Tongue (tissue), 1 donor: ENCODE measurements at regions not wholly inside any gene's neighbourhood (a gene's known extent, or its start where the extent isn't known, plus 50 kb on each side); places are given as distances from the start of the nearest gene placed in this dataset.

Experiments used
- DNase-seq: peaks from one replicate; pipeline ENCODE4 v3.0.0-alpha.2; 2015

DNA sequence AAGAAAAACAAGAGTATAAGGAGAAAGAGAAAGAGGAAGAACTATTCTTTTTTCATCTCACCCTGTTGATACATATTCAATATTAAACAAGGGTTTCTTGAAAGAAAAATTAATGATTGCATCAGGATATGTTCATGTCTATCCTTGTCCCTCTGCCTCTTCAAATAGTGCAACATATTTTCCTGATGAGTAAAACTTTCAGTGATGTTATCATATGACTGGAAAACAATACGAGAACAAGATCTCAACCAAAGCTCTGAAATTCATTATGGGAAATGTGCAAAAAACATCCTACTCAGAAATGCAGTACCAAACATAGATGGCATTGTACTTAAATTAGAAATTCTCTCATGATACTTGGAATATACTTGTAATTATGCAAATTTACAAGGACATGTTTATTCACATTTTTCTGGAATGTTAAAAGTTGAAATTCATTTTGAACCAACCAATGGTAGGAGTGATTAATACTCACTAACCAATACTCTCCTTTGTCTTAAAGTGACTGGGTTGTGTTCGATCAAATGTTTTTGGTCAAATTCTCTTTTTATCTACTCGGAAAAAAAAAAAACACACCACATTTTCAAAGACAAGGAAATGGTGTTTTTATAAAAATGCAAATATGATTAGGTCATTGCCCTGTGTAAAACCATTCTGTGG, 148.9 kb upstream of the GULP1 start:
- no peak for DNase-seq

DNA sequence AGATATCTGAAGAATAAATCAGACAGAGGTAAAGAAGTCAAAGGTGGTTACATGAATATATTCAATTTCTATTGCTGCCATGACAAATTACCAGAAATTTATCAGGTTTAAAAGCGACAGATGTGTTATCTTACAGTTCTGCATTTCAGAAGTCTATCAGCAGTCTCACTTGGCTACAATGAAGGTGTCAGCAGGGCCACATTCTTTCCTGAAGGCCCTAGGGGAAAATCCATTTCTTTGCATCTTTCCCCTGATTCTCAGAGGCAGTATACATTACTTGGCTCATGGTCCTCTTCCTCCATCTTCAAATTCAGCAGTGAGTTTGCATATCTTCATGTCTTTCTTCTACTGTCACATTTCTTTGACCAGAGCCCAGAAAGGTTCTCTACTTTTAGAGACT, 145.8 kb upstream of the GULP1 start:
- DNase-seq: no peak

DNA sequence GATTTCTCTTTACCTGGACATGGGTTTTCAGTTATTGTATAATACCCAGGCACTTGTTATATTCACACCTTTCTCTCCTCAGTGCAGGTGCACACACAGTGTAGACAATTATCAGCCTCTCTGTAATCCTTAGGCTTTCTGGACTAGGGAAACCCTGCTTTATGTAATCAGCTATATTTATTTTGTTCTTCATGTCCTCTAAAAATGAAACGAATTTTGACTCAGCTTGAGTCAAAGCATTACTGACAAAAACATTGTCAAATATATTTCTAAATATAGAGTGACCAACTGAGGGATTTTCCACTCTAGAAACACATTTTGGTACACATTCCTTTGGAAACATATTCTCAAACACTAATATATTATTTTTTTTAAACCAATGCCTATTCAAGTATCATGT, 144.8 kb upstream of the GULP1 start:
- DNase-seq: no peak

DNA sequence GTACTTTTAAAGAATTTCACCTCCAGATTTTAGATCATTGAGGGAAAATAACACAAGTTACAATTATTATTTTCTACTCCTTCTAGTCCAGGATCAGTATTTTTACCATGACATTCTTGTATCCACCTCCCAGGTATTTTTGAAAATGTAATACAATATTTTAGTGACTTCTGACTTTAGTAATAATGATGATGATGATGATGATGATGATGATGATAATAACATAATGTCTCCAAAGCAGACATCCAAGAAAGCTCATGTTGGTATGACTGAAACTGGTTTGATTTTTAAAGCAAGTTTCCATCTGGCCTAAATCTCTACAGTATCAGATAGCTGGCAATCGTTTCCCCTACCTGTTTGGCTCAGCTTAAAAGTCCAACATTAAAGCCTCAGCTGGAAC, 140.0 kb upstream of the GULP1 start:
- DNase-seq: no peak

DNA sequence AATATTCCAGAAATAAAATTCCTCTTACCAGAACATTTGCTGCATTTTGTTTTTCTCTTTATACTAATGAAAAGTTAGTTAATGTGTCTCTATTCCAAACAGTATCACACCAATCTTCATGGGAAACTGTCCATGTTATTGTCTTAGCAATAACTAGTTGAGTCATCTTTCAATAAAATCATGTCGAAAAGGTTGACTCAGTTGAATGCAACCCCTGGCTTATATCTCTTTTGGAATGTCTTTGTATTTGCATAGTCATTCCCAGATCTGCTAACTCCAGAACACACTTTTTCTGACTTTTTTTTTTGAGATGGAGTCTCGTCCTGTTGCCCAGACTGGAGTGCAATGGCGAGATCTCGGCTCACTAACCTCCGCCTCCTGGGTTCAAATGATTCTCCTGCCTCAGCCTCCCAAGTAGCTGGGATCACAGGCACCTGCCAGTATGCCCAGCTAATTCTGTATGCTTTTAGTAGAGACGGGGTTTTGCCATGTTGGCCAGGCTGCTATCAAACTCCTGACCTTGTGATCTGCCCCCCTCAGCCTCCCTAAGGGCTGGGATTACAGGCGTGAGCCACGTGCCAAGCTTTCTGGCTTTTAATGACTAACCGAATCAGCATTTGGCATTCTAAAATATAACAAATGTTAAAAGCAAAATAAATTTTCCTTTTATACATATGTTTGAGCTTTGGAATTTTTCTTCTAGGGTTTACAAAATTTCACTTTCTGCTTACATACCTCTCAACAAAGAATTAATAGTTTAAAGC, 133.2 kb upstream of the GULP1 start:
- no peak for DNase-seq

DNA sequence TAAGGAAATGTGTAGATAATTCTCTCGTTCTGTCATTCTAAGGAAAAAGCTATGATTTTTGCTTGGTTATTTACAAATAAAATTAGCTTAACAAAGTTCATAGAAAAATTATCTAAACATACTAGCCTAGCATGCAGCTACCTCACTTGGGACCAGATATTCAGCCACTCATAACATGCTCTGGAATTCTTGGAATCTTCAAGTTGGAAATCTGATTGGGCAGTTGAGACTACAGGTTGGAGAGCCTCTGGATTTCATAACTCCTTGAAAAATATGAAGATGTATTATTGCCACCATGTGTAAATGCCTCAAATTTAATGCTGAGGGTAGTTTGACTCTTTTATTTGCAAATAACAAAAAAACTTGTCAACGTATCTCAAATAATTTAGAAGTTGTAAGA, 132.2 kb upstream of the GULP1 start:
- no peak for DNase-seq

DNA sequence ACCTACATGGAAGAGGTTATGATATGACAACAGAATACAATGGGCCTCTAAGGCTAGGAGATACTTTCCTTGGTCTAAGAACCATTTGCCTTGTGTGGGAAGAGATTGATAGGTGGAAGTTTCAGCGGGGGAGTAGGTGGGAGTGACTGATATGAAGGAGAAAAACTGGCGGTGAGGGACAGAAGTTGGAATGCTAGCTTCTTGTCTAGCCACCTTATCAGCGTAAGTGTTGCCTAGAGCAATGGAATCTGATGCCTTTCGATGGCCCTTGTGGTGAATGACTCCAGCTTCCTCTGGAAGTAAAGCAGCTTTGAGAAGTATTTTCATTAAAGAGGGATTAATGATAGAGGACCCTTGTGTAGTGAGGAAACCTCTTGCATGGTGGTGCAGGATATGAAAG, 121.3 kb upstream of the GULP1 start:
- no peak for DNase-seq

DNA sequence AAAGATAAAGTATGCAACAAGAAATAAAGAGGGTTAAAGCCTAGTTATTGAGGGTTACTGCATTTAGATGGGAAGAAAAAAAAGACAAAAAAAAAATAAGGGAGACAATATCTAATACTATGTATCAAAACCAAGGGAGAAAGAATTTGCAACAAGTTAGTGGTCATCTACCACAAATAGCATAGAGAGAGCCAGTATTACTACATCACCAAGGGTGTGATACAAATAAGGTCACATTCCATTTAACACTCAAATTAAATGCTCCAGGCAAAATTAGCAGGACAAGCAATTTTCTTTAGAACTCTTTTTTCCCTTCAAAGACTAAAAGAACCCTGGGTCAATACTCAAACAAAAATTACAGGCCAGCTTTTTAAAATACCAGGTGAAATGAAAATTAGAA, 115.1 kb upstream of the GULP1 start:
- DNase-seq: no peak

DNA sequence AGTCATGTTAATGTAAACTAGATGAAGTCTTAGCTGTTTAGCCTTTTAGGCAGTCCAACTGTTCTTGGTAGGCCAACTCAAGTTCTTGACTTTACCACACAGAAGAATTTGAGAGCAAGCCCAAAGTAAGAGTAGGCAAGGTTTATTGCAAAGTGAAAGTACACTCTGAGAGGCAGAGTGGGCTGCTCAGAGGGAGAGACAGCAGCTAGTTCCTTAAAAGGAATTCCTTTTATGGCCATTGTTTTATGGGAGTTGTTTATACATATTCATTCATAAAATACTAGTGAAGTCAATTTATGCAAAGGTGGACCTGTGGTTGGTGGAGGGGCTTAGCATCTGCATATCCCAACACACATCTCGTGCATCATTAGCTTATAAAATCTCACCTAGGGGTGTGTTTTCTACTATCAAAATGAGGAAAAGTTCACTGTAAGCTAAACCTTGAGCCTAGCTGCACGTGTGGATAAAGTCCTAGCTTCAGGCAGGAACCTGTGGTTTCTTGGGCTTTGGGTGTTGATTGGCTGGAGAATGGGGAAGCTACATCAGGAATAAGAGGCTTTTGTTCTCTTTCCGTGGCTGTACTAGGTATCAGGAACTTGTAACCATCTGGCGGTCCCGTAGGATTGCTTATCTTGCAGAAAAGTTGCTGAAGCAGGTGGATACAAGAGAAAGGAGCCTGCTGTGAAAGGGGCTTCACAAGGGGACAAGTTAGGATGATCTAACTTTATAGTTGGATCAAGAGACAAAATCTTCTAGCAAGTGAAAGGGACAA, 110.4 kb upstream of the GULP1 start:
- DNase-seq: no peak

DNA sequence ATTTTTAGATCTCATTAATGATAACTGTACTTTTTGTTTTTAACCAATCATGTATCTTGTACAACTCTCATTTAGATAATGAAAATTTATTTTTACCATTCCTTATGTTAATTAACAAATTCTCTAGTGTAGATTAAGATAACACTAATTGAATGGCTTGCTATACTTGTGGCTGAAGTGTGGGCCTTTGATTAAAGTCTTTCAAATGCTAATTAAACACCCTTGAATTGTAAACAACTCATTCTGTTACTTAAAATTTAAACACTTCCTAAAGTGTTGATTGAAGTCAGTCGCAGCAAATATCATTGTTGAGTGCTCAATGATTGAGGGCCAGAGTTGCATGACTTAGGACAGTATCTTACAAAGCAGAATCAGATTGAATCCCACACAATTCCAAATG, 109.8 kb upstream of the GULP1 start:
- no peak for DNase-seq

DNA sequence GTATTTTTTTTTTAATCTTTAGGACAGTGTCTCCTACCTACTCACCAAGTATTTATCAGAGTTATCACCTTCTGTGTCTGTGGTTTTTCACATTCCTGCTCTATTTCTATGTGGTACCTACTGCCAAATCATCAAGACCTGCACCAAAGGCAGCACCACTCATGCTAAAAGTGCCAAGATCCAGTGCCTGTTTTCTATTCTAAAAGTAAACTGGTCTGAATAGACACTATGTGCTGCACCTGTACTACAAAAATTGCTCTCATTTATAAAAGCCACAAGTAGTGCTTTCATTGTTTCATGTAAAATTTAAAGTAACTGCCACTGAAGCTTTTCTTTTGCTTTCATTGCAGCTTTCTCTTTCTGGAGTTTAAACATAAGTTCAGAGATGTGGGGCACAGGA, 103.9 kb upstream of the GULP1 start:
- no peak for DNase-seq

DNA sequence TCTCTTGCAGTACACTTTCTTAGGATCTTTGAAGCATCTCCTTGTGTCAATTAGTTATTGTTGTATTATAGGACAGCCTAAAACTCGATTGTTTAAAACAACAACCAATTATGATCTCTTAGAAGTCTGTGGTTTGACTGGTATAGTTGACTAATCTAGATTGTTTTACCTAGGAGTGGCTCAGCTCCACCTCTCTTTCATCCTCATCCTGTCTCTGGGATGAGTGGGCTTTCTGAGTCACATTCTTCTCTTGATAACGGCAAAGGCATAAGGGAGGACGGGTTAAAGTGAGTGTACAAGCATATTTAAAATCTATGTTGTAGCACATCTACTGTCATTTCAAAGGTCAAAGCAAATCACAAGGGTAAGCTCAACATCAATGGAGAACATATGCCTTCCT, 102.3 kb upstream of the GULP1 start:
- DNase-seq: no peak

DNA sequence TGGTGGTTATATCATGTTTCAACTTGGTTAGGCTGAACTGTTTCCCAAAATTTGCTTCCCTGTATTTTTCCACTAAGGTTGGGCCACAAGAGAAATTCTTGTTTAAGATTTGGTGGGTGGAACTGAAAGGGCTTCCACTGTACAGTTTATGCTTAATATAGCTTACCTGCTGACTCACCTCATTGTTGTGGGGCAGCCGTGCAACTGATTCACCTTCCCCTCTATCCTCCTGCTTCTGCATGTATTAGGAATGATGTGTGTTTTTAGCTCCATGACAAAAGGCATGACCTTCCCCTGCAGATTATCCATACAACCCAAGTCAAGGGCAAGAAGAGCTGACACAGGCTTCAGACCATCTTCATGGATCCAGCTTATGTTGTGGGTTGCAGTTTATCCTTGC, 98.4 kb upstream of the GULP1 start:
- DNase-seq: no peak

DNA sequence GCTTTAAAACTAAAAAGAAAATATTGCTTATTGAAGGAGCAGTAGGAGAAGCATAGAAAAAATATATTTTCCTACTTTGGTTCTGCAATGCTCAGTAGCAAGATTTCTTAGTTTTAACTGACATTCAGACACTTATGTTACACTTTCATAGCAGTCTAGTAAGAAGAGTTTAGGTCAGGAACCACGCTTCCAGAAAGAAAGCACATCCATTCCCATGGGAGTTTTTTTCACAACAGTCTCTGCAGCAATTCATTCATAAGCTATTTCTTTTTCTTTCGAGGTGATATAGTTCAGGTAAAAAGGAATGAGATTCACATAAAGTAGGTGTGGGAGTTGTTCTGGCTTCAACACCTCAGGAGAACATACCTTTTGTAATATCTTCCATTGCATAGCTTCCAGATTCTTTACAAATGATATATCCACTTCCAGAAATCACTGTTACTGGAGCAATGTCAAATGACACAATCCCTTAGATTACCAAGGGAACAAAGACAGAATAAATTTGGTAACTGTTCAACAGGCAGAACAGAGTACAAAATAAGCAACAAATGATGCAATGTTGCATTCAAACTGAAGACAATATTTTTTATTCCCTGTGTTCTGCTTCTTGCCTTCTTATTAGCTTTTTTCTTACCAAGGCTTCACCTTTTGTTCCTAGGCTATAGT, 95.2 kb upstream of the GULP1 start:
- peak; percentile 9 for DNase-seq

DNA sequence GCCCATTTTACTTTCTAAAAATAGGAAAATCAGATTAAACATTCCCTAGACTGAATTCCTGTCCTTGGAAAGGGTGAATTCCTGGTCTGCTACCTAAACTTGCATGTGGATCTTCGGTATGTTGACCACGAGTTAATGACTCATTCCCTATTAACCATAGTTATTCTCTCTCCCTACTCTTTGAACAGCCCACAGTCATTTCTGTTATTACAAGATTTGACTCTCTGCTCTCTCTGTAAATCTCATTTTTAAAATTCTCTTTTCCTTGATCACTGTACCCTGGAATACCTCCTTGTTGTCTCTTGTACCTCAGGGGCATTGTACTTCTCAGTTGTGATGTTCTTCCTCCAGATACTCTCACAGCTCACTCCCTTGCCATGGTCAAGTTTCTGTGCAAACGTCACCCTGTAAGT, 92.0 kb upstream of the GULP1 start:
- no peak for DNase-seq

DNA sequence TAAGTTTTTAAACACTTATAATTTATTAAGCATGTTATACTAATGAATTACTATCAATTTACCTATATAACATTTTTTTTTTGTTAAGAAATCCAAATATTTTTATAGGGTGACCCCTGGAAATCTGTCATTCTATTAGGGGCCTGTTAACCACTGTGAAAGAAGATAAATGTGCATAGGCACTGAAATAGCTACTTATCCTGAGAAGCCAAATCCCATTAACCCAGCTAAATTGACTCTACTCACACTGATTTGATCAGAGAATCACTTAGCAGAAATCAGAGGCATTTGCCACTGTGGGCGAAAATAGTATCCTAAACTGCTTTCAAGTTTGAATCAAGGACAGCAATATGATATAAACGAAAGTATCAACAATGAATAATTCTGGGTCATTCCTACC, 90.0 kb upstream of the GULP1 start:
- no peak for DNase-seq

DNA sequence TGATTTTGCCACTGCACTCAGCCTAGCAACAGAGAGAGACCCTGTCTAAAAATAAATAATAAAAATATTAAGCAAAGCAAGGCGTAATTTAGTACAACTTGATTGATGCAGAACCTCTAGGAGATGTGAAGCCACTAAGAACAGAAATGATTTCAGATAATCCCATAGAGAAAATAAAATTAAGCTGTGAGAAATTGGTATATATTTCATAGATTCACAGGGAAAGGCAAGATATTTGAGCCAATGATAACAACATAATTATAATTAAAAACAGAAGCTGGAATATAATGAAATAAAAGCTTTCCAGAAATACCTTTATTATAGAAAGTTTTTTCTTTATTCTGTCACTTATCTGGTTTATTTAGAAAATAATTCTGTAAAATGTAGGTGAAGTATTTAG, 88.9 kb upstream of the GULP1 start:
- no peak for DNase-seq

DNA sequence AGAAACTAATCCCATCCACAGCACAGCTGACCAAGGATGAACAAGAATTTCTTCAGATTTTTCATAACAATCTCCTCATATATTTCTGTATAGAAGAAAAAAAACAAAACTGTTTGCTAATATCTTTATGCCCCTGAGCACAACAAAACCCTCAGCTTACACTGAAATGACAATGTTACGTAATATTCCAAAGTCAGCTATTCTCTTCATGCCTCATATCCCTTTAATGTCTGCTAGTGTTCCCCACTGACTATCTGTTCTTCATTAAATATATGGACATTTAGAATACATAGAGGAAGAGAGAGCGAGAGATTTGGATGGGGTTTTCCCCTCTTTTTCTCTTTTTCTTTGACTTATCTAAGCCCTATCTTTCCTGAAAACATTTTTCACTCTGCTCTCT, 87.9 kb upstream of the GULP1 start:
- no peak for DNase-seq

DNA sequence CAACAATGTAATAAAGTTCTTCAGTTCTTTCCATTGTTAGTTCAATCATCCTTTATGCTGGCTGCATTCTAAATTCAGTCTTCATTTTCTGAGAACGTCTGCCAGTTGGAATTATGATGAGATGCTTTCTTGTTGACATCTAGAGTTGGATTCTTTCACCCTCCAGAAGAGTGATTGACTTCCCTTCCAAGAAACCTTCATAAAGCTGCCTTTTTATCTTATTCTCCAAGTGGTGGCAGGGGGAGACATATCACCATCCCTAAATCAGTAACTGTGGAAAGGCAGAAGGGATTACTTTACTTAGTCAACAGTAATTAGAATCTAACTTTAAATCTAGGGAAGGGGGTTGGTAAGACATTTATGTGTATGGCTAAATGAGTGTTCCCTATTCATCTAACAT, 86.8 kb upstream of the GULP1 start:
- no peak for DNase-seq

DNA sequence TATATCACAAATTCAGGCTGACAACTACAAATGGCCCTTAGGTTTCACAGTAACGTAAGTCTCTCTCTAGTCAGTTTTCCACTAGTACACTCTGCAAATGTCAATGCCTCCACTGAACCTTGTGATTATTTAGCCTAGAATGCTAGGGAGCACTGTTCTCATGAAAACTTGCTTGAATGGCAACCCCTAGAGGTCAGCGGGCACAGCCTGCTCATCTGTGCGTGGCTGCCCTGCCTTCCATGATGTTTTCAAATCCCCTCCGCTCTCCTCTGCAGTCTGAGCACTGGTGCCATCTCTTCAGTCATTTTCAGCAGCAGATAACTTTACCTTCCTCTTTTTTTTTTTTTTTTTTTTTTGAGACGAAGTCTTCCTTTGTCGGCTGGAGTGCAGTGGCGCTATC, 84.1 kb upstream of the GULP1 start:
- DNase-seq: no peak

DNA sequence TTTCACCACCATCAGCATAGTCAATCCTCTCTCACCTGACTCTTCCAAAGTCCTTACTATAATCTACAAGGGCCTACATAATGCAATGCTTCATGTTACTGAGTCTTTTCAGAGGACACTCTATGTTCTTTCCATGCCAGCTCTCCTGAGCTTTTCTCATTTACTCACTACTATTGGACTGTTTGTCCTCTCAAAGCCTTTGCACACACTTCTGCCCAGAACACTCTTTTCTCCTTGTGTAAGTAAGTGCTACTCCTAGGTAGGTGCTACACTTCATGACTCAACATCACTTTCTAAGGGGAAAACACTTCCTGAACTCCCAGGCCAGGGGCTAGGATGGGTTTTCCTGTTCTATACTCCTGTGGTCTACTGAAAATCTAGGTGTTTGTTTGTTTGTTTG, 82.5 kb upstream of the GULP1 start:
- no peak for DNase-seq

DNA sequence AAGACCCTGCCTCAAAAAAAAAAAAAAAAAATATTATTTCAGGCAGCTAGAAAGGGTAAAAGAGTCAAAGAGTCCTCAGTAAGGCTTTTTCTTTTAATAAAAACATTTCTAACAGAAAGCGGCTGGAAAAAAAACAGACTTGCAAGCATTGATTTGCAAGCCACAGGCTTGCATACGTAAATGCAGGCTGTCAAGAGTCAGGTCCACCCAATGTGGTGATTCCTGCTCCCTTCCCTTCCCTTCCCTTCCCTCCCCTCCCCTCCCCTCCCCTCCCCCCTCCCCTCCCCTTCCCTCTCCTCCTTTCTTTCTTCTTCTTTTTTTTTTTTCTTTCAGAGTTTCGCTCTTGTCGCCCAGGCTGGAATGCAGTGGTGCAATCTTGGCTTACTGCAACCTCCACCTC, 74.4 kb upstream of the GULP1 start:
- no peak for DNase-seq

DNA sequence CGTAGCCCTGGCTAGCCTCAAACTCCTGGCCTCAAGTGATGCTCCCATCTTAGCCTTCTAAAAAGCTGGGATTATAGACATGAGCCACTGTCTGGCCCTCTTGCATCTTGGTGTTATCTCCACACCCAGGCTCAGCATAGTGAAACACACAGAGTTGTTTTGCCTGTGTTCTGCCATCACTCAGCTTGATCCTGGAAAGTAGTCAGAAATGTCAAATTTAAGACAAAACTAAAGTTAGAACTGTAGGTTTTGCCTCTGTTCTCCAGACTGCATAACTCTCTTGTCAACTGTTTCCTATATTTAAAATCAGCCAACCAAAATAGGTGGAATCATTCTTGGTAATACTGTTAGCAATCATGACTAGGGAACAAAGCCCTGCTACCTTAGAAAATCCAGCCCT, 72.1 kb upstream of the GULP1 start:
- peak; percentile 1 for DNase-seq
